Stimulated activated CD4-positive, alpha-beta T cell treated with anti-CD3 and anti-CD28 coated beads, TNF-alpha, amount 100 ng/mL, for 24 hours (primary cell): ENCODE measurements at regions not wholly inside any gene's neighbourhood (a gene's known extent, or its start where the extent isn't known, plus 50 kb on each side); places are given as distances from the start of the nearest gene placed in this dataset.

ENCODE experiments used
- DNase-seq, 3 experiments: peaks; one replicate each; pipeline ENCODE4 v3.0.0-alpha.2; 2020; ENCODE audit warnings: low read depth in 3 of 3

GRCh38 chr10:9605231-9605630, 1412.4 kb upstream of the CELF2 start:
- no peak for DNase-seq

- no peak for DNase-seq
Observed at GRCh38 chr10:9608602-9609001, 1409.1 kb upstream of the CELF2 start.

GRCh38 chr10:9613338-9614075, 1404.2 kb upstream of the CELF2 start:
- no peak for DNase-seq

GRCh38 chr10:9615189-9615588, 1402.5 kb upstream of the CELF2 start:
- no peak for DNase-seq

GRCh38 chr10:9621216-9621615, 1396.5 kb upstream of the CELF2 start:
- DNase-seq, result no peak

- no peak for DNase-seq
Observed at GRCh38 chr10:9625304-9625703, 1392.4 kb upstream of the CELF2 start.

GRCh38 chr10:9634466-9634865, 1383.2 kb upstream of the CELF2 start:
- no peak for DNase-seq

GRCh38 chr10:9635691-9636090, 1382.0 kb upstream of the CELF2 start:
- DNase-seq, result no peak

GRCh38 chr10:9636216-9636615, 1381.5 kb upstream of the CELF2 start:
- no peak for DNase-seq

GRCh38 chr10:9643782-9644181, 1373.9 kb upstream of the CELF2 start:
- DNase-seq, result no peak

- no peak for DNase-seq
Observed at GRCh38 chr10:9645404-9645803, 1372.3 kb upstream of the CELF2 start.

- no peak for DNase-seq
Observed at GRCh38 chr10:9645928-9646600, 1371.6 kb upstream of the CELF2 start.

- no peak for DNase-seq
Observed at GRCh38 chr10:9654261-9654660, 1363.4 kb upstream of the CELF2 start.

- no peak for DNase-seq
Observed at GRCh38 chr10:9656386-9656785, 1361.3 kb upstream of the CELF2 start.

GRCh38 chr10:9656996-9657395, 1360.7 kb upstream of the CELF2 start:
- DNase-seq, result no peak

GRCh38 chr10:9657530-9657929, 1360.1 kb upstream of the CELF2 start:
- DNase-seq, result no peak

GRCh38 chr10:9668411-9668810, 1349.3 kb upstream of the CELF2 start:
- no peak for DNase-seq

- no peak for DNase-seq
Observed at GRCh38 chr10:9670911-9671310, 1346.8 kb upstream of the CELF2 start.

GRCh38 chr10:9681655-9682054, 1336.0 kb upstream of the CELF2 start:
- no peak for DNase-seq

GRCh38 chr10:9682802-9683201, 1334.9 kb upstream of the CELF2 start:
- no peak for DNase-seq

GRCh38 chr10:9684186-9684585, 1333.5 kb upstream of the CELF2 start:
- DNase-seq, result no peak

- DNase-seq, result no peak
Observed at GRCh38 chr10:9685596-9685995, 1332.1 kb upstream of the CELF2 start.

- no peak for DNase-seq
Observed at GRCh38 chr10:9688711-9689110, 1329.0 kb upstream of the CELF2 start.

GRCh38 chr10:9707216-9707615, 1310.5 kb upstream of the CELF2 start:
- DNase-seq, result no peak
